PC-9 (cell line): ENCODE measurements at regions not wholly inside any gene's neighbourhood (a gene's known extent, or its start where the extent isn't known, plus 50 kb on each side); places are given as distances from the start of the nearest gene placed in this dataset.

Experiments used
- CTCF ChIP-seq: fragments of 200-600 bp; sonication (generic); conservative IDR thresholded peaks from 2 replicates; pipeline ENCODE4 v1.6.1; 2017; ENCODE audit warnings: mixed run types, antibody characterized with exemption, mild to moderate bottlenecking, moderate library complexity
- EZH2 ChIP-seq: fragments of 200-600 bp; sonication (generic); IDR thresholded peaks from 2 replicates; pipeline ENCODE4 v1.8.0; 2017; ENCODE audit warnings: antibody characterized with exemption, low read depth

GRCh38 chr5:148011398-148012137, 52.2 kb upstream of the SPINK5 start:
- TF ChIP-seq CTCF (no peak), EZH2 (no peak)
